ENCODE measurements at regions not wholly inside any gene's neighbourhood (a gene's known extent, or its start where the extent isn't known, plus 50 kb on each side); places are given as distances from the start of the nearest gene placed in this dataset.

GRCh38 chr5:75928992-75929391, 154.2 kb upstream of the SV2C start (continued):
- no peak for TF ChIP-seq NKRF (conservative IDR thresholded peaks at IDR 0.05)
- no peak for TF ChIP-seq NFXL1 (IDR thresholded peaks at IDR 0.05; ENCODE audit: borderline replicate concordance)
- no peak for TF ChIP-seq BCL3 (IDR thresholded peaks at IDR 0.05; ENCODE audit: borderline replicate concordance, insufficient read depth, low read depth, low read length, poor library complexity, severe bottlenecking)
- no peak for TF ChIP-seq PAX8 (IDR thresholded peaks at IDR 0.05)
- TF ChIP-seq ZZZ3 (IDR thresholded peaks at IDR 0.05; ENCODE audit: control insufficient read depth, insufficient read length, low read depth): no peak
- TF ChIP-seq LARP7 (IDR thresholded peaks at IDR 0.05): no peak
- no peak for TF ChIP-seq SMARCA5 (IDR thresholded peaks at IDR 0.05)
- TF ChIP-seq SMAD1 (IDR thresholded peaks at IDR 0.05; ENCODE audit: low read depth, partially characterized antibody): no peak

- H3K79me2 ChIP-seq (ENCODE audit: control insufficient read depth, insufficient read depth, low read length): no peaks in the 10 kb centered on the region
- H3K27ac ChIP-seq (ENCODE audit: control insufficient read depth, insufficient read depth): no peak overlapping the region
- no peak overlapping the region for H3K9ac ChIP-seq (ENCODE audit: control insufficient read depth, insufficient read depth, low read length)
- CTCF ChIA-PET: no interaction called here
- no peak for DNase-seq (ENCODE audit: low read depth, low spot score)
- SMC1A ChIA-PET (ENCODE audit: uncharacterized antibody, unreplicated experiment): no interaction called here
- no peak overlapping the region for H3K4me3 ChIP-seq
- no peak overlapping the region for H2AFZ ChIP-seq (ENCODE audit: control insufficient read depth, low read depth, low read length)
- H4K20me1 ChIP-seq (ENCODE audit: control insufficient read depth, insufficient read depth): no peaks in the 10 kb centered on the region
- no peaks in the 10 kb centered on the region for H3K4me1 ChIP-seq (ENCODE audit: control insufficient read depth, insufficient read depth, low read length)
- no peak overlapping the region for H3K4me2 ChIP-seq (ENCODE audit: control insufficient read depth, insufficient read depth)
- H3K27me3 ChIP-seq (replicated peaks in 1 of 2; ENCODE audit: control insufficient read depth in 2 of 2, insufficient read depth in 2 of 2, low read length in 1 of 2): no peaks in the 10 kb centered on the region; a peak in 1 of 4 replicates
- no peak for FAIRE-seq
- no peak for ATAC-seq
- H3K9me3 ChIP-seq (replicated peaks; ENCODE audit: control insufficient read depth, insufficient read depth, low read length): no peaks in the 10 kb centered on the region; the same call in 2 of the 3 replicates
- intact Hi-C loops (cut with micrococcal nuclease; ENCODE audit: unreplicated experiment): no loop called here
- RAD21 ChIA-PET (ENCODE audit: unreplicated experiment): interaction anchor here (0.6 kb wide), 1 partner anchor 143 kb away, joined by 3 read pairs; no protein-coding TSS in a partner anchor
- H3K36me3 ChIP-seq (ENCODE audit: control insufficient read depth in 2 of 2, insufficient read depth in 2 of 2, low read length in 1 of 2): no peaks in the 10 kb centered on the region
- in situ Hi-C loops (cut with MboI): no loop called here
- POLR2A ChIA-PET: no interaction called here
- no TSS peak for BruUV-seq (replicated peaks)
- no peak for TF ChIP-seq BACH1 (IDR thresholded peaks at IDR 0.05; ENCODE audit: borderline replicate concordance)
- no peak for TF ChIP-seq PKNOX1 (IDR thresholded peaks at IDR 0.05)
- no peak for TF ChIP-seq CUX1 (IDR thresholded peaks at IDR 0.05; ENCODE audit: insufficient replicate concordance, low read depth, low read length)
- TF ChIP-seq TCF3 (IDR thresholded peaks at IDR 0.05; ENCODE audit: borderline replicate concordance, insufficient read depth, low read depth, low read length): no peak
- TF ChIP-seq MXI1 (IDR thresholded peaks at IDR 0.05; ENCODE audit: low read depth, low read length): no peak
Measured at GRCh38 chr5:75922480-75922879, 160.7 kb upstream of the SV2C start.
